Thyroid gland (tissue), 4 donors: ENCODE measurements at regions not wholly inside any gene's neighbourhood (a gene's known extent, or its start where the extent isn't known, plus 50 kb on each side); places are given as distances from the start of the nearest gene placed in this dataset.

ENCODE experiments used
- DNase-seq, 2 donors: peaks; one replicate each; pipeline ENCODE4 v3.0.0-alpha.2; 2019
- H3K27ac ChIP-seq, 3 donors: fragments of 200-600 bp; sonication (generic); 1 replicate in 2 of 3; 2 replicates in 1 of 3; pipeline ENCODE4 v1.5.1; 2016 to 2019; ENCODE audit warnings: mild to moderate bottlenecking in 1 of 3, moderate library complexity in 1 of 3
- H3K27me3 ChIP-seq: fragments of 200-600 bp; sonication (generic); one replicate; pipeline ENCODE4 v1.5.1; 2019
- H3K36me3 ChIP-seq, 2 donors: fragments of 200-600 bp; sonication (generic); one replicate each; pipeline ENCODE4 v1.5.1; 2016 to 2019
- H3K4me1 ChIP-seq, 2 donors: fragments of 200-600 bp; sonication (generic); one replicate each; pipeline ENCODE4 v1.5.1; 2017 to 2019
- H3K4me3 ChIP-seq, 3 donors: fragments of 200-600 bp; sonication (generic); replicated peaks in 1 of 3; 1 replicate in 2 of 3; 2 replicates in 1 of 3; pipeline ENCODE4 v1.5.1; 2016; ENCODE audit warnings: mild to moderate bottlenecking in 1 of 3
- H3K9me3 ChIP-seq: fragments of 200-600 bp; sonication (generic); one replicate; pipeline ENCODE4 v1.5.1; 2017
- POLR2A ChIP-seq, 2 donors: fragments of 450-650 bp; IDR thresholded peaks; one replicate each; pipeline ENCODE4 v1.6.1; 2017; ENCODE audit warnings: antibody characterized with exemption in 2 of 2, mild to moderate bottlenecking in 2 of 2, moderate library complexity in 1 of 2
- WGBS, 2 donors: methylation state at CpG; one replicate each; pipeline ENCODE4 v1.1.5; 2017; 5-methylcytosine and 5-hydroxymethylcytosine counted together
- intact Hi-C: fragments of 100-400 bp; cut with DNase I; formaldehyde crosslinking; loops from one replicate; pipeline ENCODE4 v1.15.1; 2023
- TF ChIP-seq, protein P1 (sequence below), 6 experiments: fragments of 200-600 bp in 3 of 6; fragments of 450-650 bp in 3 of 6; sonication (generic) in 3 of 6; IDR thresholded peaks; one replicate each; pipeline ENCODE4 v1.5.1; 2016 to 2019; ENCODE audit warnings: antibody characterized with exemption in 6 of 6, mild to moderate bottlenecking in 2 of 6, inconsistent platforms in 1 of 6, moderate library complexity in 1 of 6

DNA sequence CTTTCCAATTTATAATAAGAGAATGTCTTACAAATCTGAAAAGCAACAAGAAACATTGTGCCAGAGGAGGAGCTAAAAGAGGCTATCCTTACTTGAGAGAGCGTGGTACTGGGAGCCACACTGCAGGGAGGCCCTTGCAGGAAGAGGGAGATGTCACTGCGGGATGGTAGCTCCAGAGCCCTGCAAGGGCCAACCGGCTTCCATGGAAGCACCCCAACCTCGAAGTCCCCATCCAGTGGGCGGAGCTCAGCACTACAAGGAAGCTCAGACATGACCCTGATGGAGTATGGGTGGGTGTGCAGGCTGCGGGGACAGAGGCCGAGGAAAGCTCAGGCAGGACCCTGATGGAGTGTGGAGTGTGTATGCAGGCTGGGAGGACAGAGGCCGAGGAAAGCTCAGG, 57.8 kb upstream of the RPS6KA2 start:
- Histone ChIP-seq H3K9me3 (no peaks in the 10 kb centered on the region), H3K4me3 (no peak overlapping the region), H3K27me3 (no peaks in the 10 kb centered on the region), H3K4me1 (no peaks in the 10 kb centered on the region), H3K27ac (no peak overlapping the region), H3K36me3 (no peaks in the 10 kb centered on the region)
- no peak for DNase-seq
- 80 to 86% methylated on average over 7 to 8 of the region's 8 CpGs for WGBS, 2 donors
- no peak for TF ChIP-seq POLR2A (IDR thresholded peaks at IDR 0.05)
- TF ChIP-seq, protein P1, sequence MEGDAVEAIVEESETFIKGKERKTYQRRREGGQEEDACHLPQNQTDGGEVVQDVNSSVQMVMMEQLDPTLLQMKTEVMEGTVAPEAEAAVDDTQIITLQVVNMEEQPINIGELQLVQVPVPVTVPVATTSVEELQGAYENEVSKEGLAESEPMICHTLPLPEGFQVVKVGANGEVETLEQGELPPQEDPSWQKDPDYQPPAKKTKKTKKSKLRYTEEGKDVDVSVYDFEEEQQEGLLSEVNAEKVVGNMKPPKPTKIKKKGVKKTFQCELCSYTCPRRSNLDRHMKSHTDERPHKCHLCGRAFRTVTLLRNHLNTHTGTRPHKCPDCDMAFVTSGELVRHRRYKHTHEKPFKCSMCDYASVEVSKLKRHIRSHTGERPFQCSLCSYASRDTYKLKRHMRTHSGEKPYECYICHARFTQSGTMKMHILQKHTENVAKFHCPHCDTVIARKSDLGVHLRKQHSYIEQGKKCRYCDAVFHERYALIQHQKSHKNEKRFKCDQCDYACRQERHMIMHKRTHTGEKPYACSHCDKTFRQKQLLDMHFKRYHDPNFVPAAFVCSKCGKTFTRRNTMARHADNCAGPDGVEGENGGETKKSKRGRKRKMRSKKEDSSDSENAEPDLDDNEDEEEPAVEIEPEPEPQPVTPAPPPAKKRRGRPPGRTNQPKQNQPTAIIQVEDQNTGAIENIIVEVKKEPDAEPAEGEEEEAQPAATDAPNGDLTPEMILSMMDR (IDR thresholded peaks at IDR 0.05), result no peak
- intact Hi-C loops, result no loop called here

DNA sequence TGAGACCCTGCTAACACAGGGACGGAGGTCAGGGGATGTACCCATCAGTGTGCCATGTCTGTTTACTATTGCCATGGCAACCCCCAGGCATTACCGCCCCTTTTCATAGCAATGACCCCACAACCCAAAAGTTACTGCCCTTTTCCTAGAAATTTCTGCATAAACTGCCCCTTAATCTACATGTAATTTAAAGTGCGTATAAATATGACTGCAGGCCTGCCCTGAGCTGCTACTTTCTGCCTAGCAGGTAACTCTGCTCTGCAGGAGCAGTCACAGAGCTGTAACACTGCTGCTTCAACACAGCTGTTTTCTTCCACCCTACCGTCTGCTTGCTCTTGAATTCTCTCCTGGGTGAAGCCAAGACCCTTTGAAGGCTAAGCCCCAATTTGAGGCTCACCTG, 57.1 kb upstream of the RPS6KA2 start:
- H3K27ac ChIP-seq, result no peak overlapping the region
- H3K9me3 ChIP-seq, result no peaks in the 10 kb centered on the region
- intact Hi-C loops, result no loop called here
- no peaks in the 10 kb centered on the region for H3K4me1 ChIP-seq
- no peaks in the 10 kb centered on the region for H3K27me3 ChIP-seq
- WGBS, 2 donors, result 90 to 96% methylated on average over 4 of the region's 4 CpGs
- DNase-seq, result no peak
- no peak for TF ChIP-seq POLR2A (IDR thresholded peaks at IDR 0.05)
- TF ChIP-seq, protein P1 (IDR thresholded peaks at IDR 0.05), result no peak
- H3K36me3 ChIP-seq, result no peaks in the 10 kb centered on the region
- H3K4me3 ChIP-seq, result no peak overlapping the region

DNA sequence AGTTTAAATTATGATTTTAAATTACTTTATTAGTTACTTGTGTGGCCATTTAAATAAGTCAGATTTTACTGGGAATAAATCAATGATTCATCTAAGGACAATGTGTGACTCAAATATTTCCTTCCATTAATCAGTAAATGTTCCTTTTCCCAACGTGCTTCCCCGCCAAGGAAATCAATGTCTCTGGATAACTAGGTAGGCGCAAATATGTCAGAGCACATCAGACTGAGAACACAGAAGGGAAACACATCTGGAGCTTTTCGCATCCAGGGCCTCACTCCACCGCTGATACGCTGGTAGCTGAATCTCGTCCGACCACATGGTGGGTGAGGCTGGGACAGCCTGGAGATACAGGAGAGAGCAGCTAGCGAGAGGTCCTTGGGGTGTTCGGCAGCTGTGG, 56.4 kb upstream of the RPS6KA2 start:
- H3K4me3 ChIP-seq, result no peak overlapping the region
- intact Hi-C loops, result no loop called here
- H3K27ac ChIP-seq, result no peak overlapping the region
- H3K36me3 ChIP-seq, result no peaks in the 10 kb centered on the region
- no peak for DNase-seq
- H3K27me3 ChIP-seq, result no peaks in the 10 kb centered on the region
- H3K4me1 ChIP-seq, result no peaks in the 10 kb centered on the region
- 89 to 93% methylated on average over 10 of the region's 10 CpGs for WGBS, 2 donors
- TF ChIP-seq, protein P1 (IDR thresholded peaks at IDR 0.05), result no peak
- no peak for TF ChIP-seq POLR2A (IDR thresholded peaks at IDR 0.05)
- no peaks in the 10 kb centered on the region for H3K9me3 ChIP-seq

DNA sequence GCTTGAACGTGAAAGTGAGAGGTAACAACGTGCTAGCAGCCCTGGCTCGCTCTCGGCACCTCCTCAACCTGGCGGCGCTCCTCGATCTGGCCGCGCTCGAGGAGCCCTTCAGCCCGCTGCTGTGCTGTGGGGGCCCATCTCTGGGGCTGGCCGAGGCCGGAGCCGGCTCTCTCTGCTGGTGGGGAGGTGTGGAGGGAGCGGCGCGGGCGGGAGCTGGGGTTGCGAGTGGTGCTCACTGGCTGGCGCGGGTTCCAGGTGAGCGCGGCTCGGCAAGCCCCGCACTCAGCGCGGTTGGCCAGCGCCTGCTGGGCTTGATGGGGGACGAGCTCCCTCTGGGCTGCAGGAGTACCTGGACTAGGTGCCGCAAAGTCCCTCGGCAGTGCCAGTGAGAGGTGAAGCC, 52.5 kb upstream of the RPS6KA2 start:
- TF ChIP-seq, protein P1 (IDR thresholded peaks at IDR 0.05), result no peak
- no peak for TF ChIP-seq POLR2A (IDR thresholded peaks at IDR 0.05)
- Histone ChIP-seq H3K4me3 (no peak overlapping the region), H3K27me3 (no peaks in the 10 kb centered on the region), H3K36me3 (no peaks in the 10 kb centered on the region), H3K27ac (no peak overlapping the region), H3K9me3 (no peaks in the 10 kb centered on the region), H3K4me1 (no peaks in the 10 kb centered on the region)
- DNase-seq, result no peak
- WGBS, 2 donors, result 91 to 95% methylated on average over 29 to 31 of the region's 31 CpGs
- intact Hi-C loops, result no loop called here

DNA sequence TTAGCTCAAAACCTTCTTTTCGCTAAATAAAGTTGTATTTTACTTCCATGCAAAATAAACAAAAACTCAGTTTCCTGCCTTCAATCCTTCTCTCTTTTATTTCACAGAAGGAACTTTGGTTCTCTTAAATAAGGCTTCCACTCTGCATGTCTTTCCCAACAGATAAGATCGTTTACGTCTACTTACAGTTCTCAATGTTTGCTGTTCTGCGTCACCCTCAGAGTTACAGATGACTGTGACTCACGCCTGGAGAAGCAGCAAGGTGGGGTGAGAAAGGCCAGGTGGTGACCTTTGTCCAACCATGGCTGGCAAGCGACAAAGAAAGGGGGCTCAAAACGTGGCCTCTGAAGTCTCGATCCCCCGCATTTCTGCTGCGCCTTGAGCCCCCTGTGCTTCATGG, 51.4 kb upstream of the RPS6KA2 start:
- H3K4me3 ChIP-seq, result no peak overlapping the region
- H3K27ac ChIP-seq, result no peak overlapping the region
- no peaks in the 10 kb centered on the region for H3K36me3 ChIP-seq
- TF ChIP-seq, protein P1 (IDR thresholded peaks at IDR 0.05), result no peak
- TF ChIP-seq POLR2A (IDR thresholded peaks at IDR 0.05), result no peak
- intact Hi-C loops, result no loop called here
- DNase-seq, result no peak
- WGBS, 2 donors, result 87 to 89% methylated on average over 10 of the region's 10 CpGs
- H3K27me3 ChIP-seq, result no peaks in the 10 kb centered on the region
- no peaks in the 10 kb centered on the region for H3K4me1 ChIP-seq
- H3K9me3 ChIP-seq, result no peaks in the 10 kb centered on the region
